Stimulated activated CD4-positive, alpha-beta T cell treated with anti-CD3 and anti-CD28 coated beads, Interleukin-12 subunit alpha, Interleukin-12 subunit beta, amount 100 ng/mL, for 4 hours (primary cell): ENCODE measurements at regions not wholly inside any gene's neighbourhood (a gene's known extent, or its start where the extent isn't known, plus 50 kb on each side); places are given as distances from the start of the nearest gene placed in this dataset.
"Not testable (repeated sequence)": the region's sequence is repeated elsewhere in the genome, so short reads cannot be mapped to it uniquely, and the experiment has no call there.

Experiments
- DNase-seq: peaks from one replicate; pipeline ENCODE4 v3.0.0-alpha.2; 2020

- not testable (repeated sequence) for DNase-seq
These were observed 93.1 kb upstream of the NT5E start for GRCh38 chr6:85356743-85357142.

- no peak for DNase-seq
These were observed 94.1 kb upstream of the NT5E start for GRCh38 chr6:85355816-85356215.

- peak; percentile 55 for DNase-seq
These were observed 94.9 kb upstream of the NT5E start for GRCh38 chr6:85354761-85355618.

- no peak for DNase-seq
These were observed 96.9 kb upstream of the NT5E start for GRCh38 chr6:85353012-85353411.

- DNase-seq = no peak
These were observed 101.2 kb upstream of the NT5E start for GRCh38 chr6:85348643-85349042.

- no peak for DNase-seq
These were observed 102.1 kb upstream of the NT5E start for GRCh38 chr6:85347812-85348211.

- no peak for DNase-seq
These were observed 103.7 kb upstream of the NT5E start for GRCh38 chr6:85346196-85346595.

- DNase-seq = no peak
These were observed 104.9 kb upstream of the NT5E start for GRCh38 chr6:85344996-85345395.

GRCh38 chr6:85343428-85343827 lies 106.5 kb upstream of the NT5E start:
- no peak for DNase-seq

GRCh38 chr6:85329196-85329595 lies 120.7 kb upstream of the NT5E start:
- no peak for DNase-seq

- not testable (repeated sequence) for DNase-seq
These were observed 124.1 kb upstream of the NT5E start for GRCh38 chr6:85325811-85326210.

GRCh38 chr6:85323435-85324040 lies 126.3 kb upstream of the NT5E start:
- DNase-seq = peak; percentile 54

- no peak for DNase-seq
These were observed 127.3 kb upstream of the NT5E start for GRCh38 chr6:85322446-85323105.

GRCh38 chr6:85321906-85322305 lies 128.0 kb upstream of the NT5E start:
- no peak for DNase-seq

GRCh38 chr6:85314586-85314985 lies 135.3 kb upstream of the NT5E start:
- no peak for DNase-seq

- DNase-seq = no peak
These were observed 149.3 kb upstream of the NT5E start for GRCh38 chr6:85300581-85300980.

GRCh38 chr6:85298553-85298952 lies 151.3 kb upstream of the NT5E start:
- DNase-seq = no peak

GRCh38 chr6:85291326-85291725 lies 158.6 kb upstream of the NT5E start:
- no peak for DNase-seq

GRCh38 chr6:85287654-85288053 lies 162.2 kb upstream of the NT5E start:
- no peak for DNase-seq

- DNase-seq = no peak
These were observed 162.7 kb upstream of the NT5E start for GRCh38 chr6:85287158-85287557.

GRCh38 chr6:85286507-85286906 lies 163.4 kb upstream of the NT5E start:
- DNase-seq = not testable (repeated sequence)

GRCh38 chr6:85285934-85286333 lies 163.9 kb upstream of the NT5E start:
- no peak for DNase-seq

GRCh38 chr6:85285114-85285513 lies 164.8 kb upstream of the NT5E start:
- DNase-seq = no peak

- no peak for DNase-seq
These were observed 166.4 kb upstream of the NT5E start for GRCh38 chr6:85283436-85283835.
